Suppressor macrophage (primary cell): ENCODE measurements at regions not wholly inside any gene's neighbourhood (a gene's known extent, or its start where the extent isn't known, plus 50 kb on each side); places are given as distances from the start of the nearest gene placed in this dataset.

Experiments used
- DNase-seq, 4 experiments: peaks; one replicate each; pipeline ENCODE4 v3.0.0-alpha.2; 2020 to 2022

GRCh38 chr1:13976485-13976884 lies 276.5 kb downstream of the PRDM2 start:
- DNase-seq: no peak

- no peak for DNase-seq
Observed at GRCh38 chr1:13981142-13981541, 281.2 kb downstream of the PRDM2 start.

GRCh38 chr1:13983393-13983792 lies 283.4 kb downstream of the PRDM2 start:
- DNase-seq: no peak

GRCh38 chr1:13990939-13991338 lies 291.0 kb downstream of the PRDM2 start:
- DNase-seq: no peak

DNA sequence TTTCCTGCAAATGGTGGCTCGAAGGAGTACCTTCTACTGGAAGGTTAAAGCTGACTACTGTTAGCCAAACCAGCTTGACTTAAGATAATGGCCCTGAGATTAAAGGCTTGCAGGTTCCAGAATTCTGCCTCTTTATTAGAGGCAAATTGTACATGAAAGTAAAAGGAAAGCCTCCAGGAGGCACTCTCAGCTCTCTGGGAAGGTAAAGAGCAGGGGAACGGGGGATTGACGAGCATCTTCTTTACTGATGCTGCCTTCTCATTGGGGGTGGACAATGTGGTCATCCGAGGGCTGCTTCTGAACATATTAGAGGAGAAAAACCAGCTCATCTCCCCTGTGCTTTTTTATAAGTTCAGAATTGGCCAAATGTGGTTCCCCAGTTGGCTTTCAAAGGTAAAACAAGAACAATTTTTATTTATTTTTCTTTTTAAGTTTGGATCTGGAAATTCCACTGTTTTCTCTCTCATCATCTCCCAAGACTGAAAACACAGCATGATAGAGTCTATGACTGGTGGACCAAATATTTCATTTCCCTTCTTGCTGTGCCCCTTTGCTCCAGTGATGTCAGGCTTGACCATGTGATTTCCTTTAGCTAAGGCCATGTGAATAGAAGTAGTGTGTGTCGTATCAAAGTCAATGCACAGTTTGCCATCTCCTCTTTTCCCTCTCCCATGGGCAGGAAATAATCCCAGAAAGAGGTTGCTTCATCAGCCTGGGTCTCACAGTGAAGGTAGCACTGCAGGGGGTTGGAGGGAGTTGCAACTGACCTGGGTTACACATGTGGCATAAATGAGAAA lies 292.7 kb downstream of the PRDM2 start:
- no peak for DNase-seq

DNA sequence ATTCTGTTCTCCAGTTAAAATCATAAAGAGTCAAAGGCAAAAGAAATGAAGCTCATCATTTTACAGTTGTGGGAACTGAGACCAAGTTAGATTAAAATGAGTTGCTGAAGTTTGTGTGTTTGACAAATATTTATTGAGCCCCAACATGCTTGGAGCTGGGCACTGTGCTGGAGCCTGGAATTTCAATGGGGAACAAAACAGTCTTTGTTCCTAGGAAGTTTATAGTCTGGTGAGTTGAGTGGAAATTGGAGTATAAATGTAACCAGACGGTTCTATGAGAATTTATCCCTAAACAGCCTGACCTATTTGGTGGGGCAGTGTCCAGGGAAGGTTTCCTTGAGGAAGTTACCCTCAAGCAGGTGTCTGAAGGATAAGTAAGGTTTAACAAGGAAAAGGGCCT lies 294.4 kb downstream of the PRDM2 start:
- DNase-seq: no peak

DNA sequence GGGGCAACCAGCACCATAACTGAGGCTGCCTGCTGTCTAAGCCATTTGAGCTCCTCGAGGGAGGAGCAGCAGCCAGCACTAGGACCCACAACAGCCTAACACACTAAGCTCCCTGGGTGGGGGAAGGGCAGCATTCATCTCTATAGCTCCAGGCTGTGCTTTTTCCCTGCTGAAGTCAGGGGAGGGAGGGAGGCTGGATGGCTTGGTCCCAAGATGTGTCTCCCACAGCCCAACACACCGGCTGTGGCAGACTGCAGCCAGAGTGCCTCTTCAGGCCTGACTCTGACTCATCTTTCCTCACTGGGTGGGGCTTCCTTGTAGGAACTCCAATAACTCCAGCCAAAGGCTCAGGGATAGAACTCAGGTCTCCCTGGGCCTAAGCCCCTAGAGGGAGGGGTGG lies 296.3 kb downstream of the PRDM2 start:
- DNase-seq: no peak

GRCh38 chr1:14003552-14003951 lies 303.6 kb downstream of the PRDM2 start:
- DNase-seq: no peak

DNA sequence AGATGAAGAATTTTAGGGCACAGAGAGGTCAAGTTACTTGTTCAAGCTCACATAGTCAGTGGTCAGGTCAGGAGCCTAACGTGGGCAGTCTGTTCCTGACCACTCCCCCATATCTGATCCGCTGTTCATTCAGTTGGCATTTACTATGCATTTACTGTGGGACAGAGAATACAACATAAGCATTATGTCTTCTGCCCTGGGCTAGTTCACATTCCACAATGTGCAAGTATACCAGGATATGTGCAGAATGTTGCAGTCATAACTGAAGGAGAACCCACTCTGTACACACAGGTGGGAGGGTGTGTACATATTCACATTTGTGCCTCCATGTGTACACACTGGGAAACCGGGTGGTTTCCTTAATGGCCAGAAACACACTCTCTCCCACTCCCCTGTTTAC lies 309.6 kb downstream of the PRDM2 start:
- no peak for DNase-seq

- no peak for DNase-seq
Observed at GRCh38 chr1:14010476-14010875, 310.5 kb downstream of the PRDM2 start.

DNA sequence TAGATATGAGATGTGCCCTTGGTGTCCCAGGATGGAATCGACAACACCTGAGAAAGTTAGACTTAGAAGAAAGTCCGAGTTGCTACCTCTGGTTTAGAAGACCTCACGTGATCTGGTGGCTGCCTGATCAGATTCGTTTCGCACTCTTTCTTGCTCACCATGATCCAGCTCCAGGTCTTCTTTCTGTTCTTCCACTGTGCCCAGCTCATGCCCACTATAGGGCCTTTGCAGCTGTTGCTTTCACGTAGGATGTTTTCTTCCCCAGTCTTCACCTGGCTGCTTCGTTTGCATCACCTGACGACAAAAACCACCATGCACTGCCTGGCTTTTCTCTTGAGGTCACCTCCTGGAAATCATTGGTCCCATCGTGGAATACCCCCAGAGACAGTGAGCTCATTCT lies 311.1 kb downstream of the PRDM2 start:
- DNase-seq: no peak

- DNase-seq: no peak
Observed at GRCh38 chr1:14011888-14012287, 311.9 kb downstream of the PRDM2 start.

DNA sequence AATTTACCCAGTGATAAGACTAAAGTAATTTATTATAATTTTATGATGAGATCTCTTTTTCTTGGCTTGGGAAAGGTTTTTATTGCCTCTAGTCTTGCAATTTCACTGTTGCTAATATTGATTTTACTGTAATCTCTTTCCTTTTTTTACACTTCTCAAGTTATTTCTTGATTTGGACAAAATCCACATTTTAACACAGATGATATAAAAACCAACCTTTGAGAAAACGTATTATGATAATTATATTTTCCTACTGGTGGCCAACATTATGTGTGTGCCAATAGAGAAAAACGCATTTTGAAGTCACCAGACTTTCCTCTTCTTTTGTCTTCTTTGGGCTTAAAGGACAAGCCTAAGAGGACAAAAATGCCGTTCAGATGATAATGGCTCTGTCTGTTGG lies 314.9 kb downstream of the PRDM2 start:
- no peak for DNase-seq

GRCh38 chr1:14015917-14016316 lies 315.9 kb downstream of the PRDM2 start:
- DNase-seq: no peak

- DNase-seq: no peak
Observed at GRCh38 chr1:14017531-14017961, 317.6 kb downstream of the PRDM2 start.

DNA sequence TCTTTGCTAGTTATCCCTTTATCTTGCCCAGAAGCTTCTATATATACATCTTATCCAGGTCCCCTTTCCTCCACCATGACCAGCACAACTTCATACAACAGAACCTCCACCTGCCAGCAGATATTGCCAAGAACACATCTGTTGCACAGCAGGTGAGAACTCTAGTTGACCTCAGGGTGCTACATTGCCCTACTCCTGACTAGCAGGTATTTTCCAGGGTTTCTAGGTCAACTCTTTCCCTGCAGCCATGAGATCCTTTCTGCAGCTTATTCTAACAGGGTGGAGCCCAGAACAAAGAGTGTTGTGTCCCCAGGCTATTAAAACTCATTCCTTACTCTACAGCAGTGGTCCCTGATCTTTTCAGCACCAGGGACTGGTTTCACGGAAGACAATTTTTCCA lies 319.5 kb downstream of the PRDM2 start:
- no peak for DNase-seq

DNA sequence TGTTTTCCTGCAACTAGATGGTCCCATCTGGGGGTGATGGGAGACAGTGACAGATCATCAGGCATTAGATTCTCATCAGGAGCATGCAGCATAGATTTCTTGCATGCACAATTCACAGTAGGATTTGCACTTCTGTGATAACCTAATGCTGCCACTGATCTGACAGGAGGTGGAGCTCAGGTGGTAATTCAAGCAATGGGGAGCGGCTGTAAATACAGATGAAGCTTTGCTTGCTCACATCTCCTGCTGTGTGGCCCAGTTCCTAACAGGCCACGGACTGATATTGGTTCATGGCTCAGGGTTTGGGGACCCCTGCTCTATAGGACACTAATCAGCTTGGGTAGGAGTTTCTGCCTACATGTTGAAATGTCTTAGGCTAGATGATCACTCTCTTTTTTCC lies 320.0 kb downstream of the PRDM2 start:
- DNase-seq: no peak

GRCh38 chr1:14027099-14027498 lies 327.1 kb downstream of the PRDM2 start:
- no peak for DNase-seq

GRCh38 chr1:14031461-14031860 lies 331.5 kb downstream of the PRDM2 start:
- no peak for DNase-seq

- DNase-seq: no peak
Observed at GRCh38 chr1:14034506-14034905, 334.5 kb downstream of the PRDM2 start.

- no peak for DNase-seq
Observed at GRCh38 chr1:14037101-14037847, 337.3 kb downstream of the PRDM2 start.

DNA sequence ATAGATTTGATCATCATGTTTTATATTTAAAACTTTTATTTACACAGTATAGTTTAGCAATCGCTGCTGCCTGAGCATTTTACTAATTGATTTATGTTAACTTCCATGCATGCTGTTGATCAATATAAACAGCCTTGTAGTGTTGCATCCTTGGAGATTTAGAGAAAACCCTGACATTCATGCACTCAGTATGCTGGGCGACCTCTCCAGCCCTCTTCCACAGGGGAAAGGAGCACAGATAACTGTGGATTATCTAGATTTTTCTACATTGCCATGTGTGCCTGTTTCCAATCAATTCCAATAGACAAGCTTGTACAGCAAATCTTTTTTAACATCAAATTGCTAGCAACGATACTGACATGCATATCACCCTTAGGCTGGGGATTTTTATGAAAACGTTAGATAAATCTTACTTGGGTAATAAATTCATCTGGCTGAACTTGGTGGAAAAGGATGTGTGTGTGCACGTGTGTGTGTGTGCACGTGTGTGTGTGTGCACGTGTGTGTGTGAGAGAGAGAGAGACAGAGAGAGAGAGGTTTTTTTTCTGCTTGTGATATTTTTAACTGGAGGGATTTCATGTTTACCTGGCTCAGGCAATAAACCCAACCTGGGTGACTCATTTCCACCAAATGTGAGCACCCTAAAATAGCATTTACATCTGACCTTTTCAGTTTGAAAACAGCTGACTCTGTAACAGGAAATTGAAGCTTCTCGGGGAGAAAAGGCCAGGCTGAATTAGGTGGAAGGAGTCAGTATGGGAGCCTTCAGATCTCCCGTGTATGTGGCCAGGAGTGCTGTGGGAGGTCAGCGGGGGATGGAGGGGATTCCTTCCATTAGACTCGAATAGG lies 339.8 kb downstream of the PRDM2 start:
- DNase-seq: no peak

- no peak for DNase-seq
Observed at GRCh38 chr1:14049965-14050364, 350.0 kb downstream of the PRDM2 start.
